Skeletal muscle tissue (tissue), 3 donors: ENCODE measurements at regions not wholly inside any gene's neighbourhood (a gene's known extent, or its start where the extent isn't known, plus 50 kb on each side); places are given as distances from the start of the nearest gene placed in this dataset.

Source experiments
- H3K27ac ChIP-seq: one replicate; pipeline ENCODE4 v1.7.0; 2013; ENCODE audit warnings: mild to moderate bottlenecking, low read depth, low read length, inconsistent platforms
- H3K27me3 ChIP-seq, 3 donors: one replicate each; pipeline ENCODE4 v1.7.0; 2013; ENCODE audit warnings: low read length in 3 of 3; ENCODE audit not compliant: control insufficient read depth in 3 of 3, insufficient read depth in 3 of 3
- H3K36me3 ChIP-seq, 3 donors: one replicate each; pipeline ENCODE4 v1.7.0; 2013; ENCODE audit warnings: low read length in 3 of 3; ENCODE audit not compliant: control insufficient read depth in 3 of 3, insufficient read depth in 3 of 3
- H3K4me1 ChIP-seq, 3 donors: one replicate each; pipeline ENCODE4 v1.7.0; 2013; ENCODE audit warnings: low read length in 3 of 3, mild to moderate bottlenecking in 3 of 3; ENCODE audit not compliant: control insufficient read depth in 3 of 3, insufficient read depth in 3 of 3
- H3K4me3 ChIP-seq, 3 donors: one replicate each; pipeline ENCODE4 v1.7.0; 2013; ENCODE audit warnings: low read length in 3 of 3
- H3K9ac ChIP-seq, 3 donors: one replicate each; pipeline ENCODE4 v1.7.0; 2013; ENCODE audit warnings: low read length in 3 of 3, mild to moderate bottlenecking in 3 of 3, moderate library complexity in 2 of 3, low read depth in 1 of 3
- H3K9me3 ChIP-seq, 3 donors: one replicate each; pipeline ENCODE4 v1.7.0; 2013; ENCODE audit warnings: low read length in 3 of 3; ENCODE audit not compliant: control insufficient read depth in 3 of 3
- donor health status: Osteomylitis.

DNA sequence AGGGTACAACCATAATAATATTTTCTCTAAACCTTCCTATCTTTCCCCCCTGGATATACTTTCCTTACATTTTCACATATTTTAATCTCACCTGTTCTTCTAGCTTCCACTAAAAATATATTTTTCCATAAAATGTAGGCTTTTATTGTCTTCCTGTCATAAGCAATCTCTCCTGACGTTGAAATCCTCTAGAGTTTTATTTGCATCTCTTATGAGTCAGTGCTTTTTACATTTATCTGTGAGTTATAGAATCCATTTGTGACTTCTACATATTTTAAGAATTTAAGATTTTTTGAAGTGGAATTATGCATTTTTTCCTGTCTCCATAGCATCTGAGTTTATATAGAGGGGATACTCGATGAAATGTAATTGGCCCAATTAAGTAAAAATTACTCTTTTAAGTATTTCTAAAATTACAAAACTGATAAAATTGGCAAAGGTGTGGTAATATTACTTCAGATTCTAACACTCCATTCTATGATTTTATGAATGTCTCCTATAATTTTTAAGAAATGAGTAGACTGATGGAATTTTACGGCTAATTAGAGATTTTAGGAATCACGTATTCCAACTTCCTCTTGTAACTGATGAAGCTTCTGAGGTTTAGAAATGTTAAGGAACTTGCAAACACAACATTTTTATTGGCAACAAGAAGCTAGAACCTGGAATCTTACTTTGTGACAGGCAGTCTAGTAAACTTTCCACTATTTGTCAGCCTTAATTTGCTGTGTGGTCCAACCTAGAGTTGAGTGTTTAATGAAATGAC, 422.9 kb upstream of the SEMA3A start:
- H3K4me1 ChIP-seq: no peaks in the 10 kb centered on the region
- H3K4me3 ChIP-seq: no peak overlapping the region
- no peaks in the 10 kb centered on the region for H3K27me3 ChIP-seq
- no peaks in the 10 kb centered on the region for H3K9me3 ChIP-seq
- H3K9ac ChIP-seq: no peak overlapping the region
- H3K36me3 ChIP-seq: no peaks in the 10 kb centered on the region
- no peak overlapping the region for H3K27ac ChIP-seq

DNA sequence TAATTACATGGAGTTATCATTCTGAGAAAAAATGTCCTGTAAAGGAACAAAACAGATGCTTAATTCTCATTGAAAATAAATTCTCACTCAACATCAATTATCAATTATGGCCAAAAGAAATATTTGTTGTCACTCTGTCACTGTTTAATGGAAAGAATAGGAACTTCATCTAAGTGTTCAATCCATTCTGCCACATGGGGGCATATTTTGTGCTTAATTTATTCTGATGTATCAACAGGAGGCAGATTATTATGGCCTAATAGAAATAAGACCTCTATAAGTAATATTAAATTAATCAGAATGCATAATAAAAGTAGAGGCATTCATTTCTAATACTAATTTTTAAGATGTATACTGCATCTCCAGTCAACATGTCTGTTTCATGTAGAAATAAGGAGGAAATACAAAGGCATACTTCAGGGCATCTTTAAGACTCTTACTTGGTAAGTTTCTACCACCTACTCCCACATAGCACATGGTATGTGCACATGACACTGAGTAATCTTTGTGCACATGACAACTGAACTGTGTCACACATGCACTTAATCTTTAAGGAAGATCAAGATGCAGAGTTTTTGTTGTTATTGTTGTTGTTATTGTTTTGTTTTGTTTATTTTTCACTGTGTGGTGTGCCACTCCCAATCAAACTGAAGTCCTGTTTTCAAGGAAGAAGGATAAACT, 420.4 kb upstream of the SEMA3A start:
- H3K27me3 ChIP-seq: no peaks in the 10 kb centered on the region
- H3K9me3 ChIP-seq: no peaks in the 10 kb centered on the region
- H3K9ac ChIP-seq: no peak overlapping the region
- no peak overlapping the region for H3K27ac ChIP-seq
- no peaks in the 10 kb centered on the region for H3K36me3 ChIP-seq
- H3K4me1 ChIP-seq: no peaks in the 10 kb centered on the region
- no peak overlapping the region for H3K4me3 ChIP-seq

- no peaks in the 10 kb centered on the region for H3K9me3 ChIP-seq
- no peak overlapping the region for H3K27ac ChIP-seq
- H3K36me3 ChIP-seq: no peaks in the 10 kb centered on the region
- no peak overlapping the region for H3K4me3 ChIP-seq
- H3K9ac ChIP-seq: no peak overlapping the region
- no peaks in the 10 kb centered on the region for H3K27me3 ChIP-seq
- no peaks in the 10 kb centered on the region for H3K4me1 ChIP-seq
Observed at GRCh38 chr7:84612981-84613681, 418.5 kb upstream of the SEMA3A start.

DNA sequence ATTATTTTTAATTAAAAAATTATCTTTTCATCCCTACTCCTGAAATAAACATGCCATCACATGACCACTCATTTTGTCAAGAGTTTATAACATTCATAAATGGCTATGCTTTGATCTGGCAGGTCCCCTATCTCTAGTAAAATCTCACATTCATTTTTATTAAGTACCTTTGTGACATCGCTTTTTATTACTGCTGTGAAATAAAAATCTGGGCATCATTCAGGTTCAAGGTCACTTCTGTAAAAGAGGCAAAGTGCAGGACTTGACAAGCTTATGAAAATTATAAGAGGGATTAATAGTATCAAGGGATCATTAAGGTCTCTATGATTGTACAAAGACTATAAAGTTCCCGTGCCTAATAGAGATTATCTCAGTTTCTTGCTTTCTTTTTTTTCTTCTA, 416.8 kb upstream of the SEMA3A start:
- H3K27me3 ChIP-seq: no peaks in the 10 kb centered on the region
- H3K9ac ChIP-seq: no peak overlapping the region
- H3K4me3 ChIP-seq: no peak overlapping the region
- no peaks in the 10 kb centered on the region for H3K4me1 ChIP-seq
- no peaks in the 10 kb centered on the region for H3K9me3 ChIP-seq
- no peaks in the 10 kb centered on the region for H3K36me3 ChIP-seq
- no peak overlapping the region for H3K27ac ChIP-seq

- Histone ChIP-seq H3K27ac (no peak overlapping the region), H3K9me3 (no peaks in the 10 kb centered on the region), H3K9ac (no peak overlapping the region), H3K4me3 (no peak overlapping the region), H3K27me3 (no peaks in the 10 kb centered on the region), H3K36me3 (no peaks in the 10 kb centered on the region), H3K4me1 (no peaks in the 10 kb centered on the region)
Observed at GRCh38 chr7:84610390-84610789, 415.8 kb upstream of the SEMA3A start.

DNA sequence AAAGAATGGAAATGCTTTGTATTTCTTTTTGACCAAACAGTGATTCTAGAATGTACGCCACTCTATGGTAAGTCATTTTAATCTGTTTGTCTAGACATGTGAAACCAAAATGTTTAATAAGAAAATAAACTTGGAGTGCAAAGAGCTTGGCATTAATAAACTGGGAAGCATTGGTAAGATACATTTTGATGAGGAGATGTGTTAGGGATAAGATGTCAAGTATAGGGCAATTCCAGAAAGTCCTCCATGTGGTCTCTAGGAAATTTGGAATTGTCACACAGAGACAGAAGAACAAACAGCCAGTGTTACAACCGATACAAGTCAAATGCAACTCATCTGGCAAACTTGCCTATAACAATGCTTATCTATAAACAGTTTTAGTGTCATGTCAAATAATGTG, 410.7 kb upstream of the SEMA3A start:
- Histone ChIP-seq H3K27me3 (no peaks in the 10 kb centered on the region), H3K4me3 (no peak overlapping the region), H3K36me3 (no peaks in the 10 kb centered on the region), H3K27ac (no peak overlapping the region), H3K4me1 (no peaks in the 10 kb centered on the region), H3K9ac (no peak overlapping the region), H3K9me3 (no peaks in the 10 kb centered on the region)

DNA sequence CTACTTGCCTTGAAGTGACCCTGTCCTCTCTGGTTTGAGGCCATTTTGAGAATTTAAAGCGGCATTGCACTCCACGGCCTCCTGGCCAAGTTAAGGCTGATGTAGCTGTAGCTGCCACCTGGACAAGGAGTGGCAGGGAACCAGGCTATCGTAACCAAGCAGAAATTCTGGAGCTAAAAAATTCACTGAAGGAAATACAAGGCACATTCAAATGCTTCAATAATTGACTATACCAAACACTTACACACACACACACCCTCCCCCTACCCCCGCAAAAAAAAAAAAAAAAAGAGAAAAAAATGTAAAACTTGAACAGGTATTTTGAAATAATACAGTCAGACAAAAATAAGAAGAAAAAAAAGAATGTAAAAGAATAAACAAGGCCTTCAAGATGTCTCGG, 409.0 kb upstream of the SEMA3A start:
- H3K36me3 ChIP-seq: no peaks in the 10 kb centered on the region

GRCh38 chr7:84595026-84595425, 400.4 kb upstream of the SEMA3A start:
- Histone ChIP-seq H3K9me3 (no peaks in the 10 kb centered on the region), H3K27me3 (no peaks in the 10 kb centered on the region), H3K27ac (no peak overlapping the region), H3K9ac (no peak overlapping the region), H3K4me3 (no peak overlapping the region), H3K4me1 (no peaks in the 10 kb centered on the region), H3K36me3 (no peaks in the 10 kb centered on the region)

More for the DNA sequence above, 409.0 kb upstream of the SEMA3A start:
- Histone ChIP-seq H3K27me3 (no peaks in the 10 kb centered on the region), H3K27ac (no peak overlapping the region), H3K4me1 (no peaks in the 10 kb centered on the region), H3K4me3 (no peak overlapping the region), H3K9me3 (no peaks in the 10 kb centered on the region), H3K9ac (no peak overlapping the region)

GRCh38 chr7:84591897-84592296, 397.3 kb upstream of the SEMA3A start:
- no peak overlapping the region for H3K9ac ChIP-seq
- no peak overlapping the region for H3K4me3 ChIP-seq
- H3K27ac ChIP-seq: no peak overlapping the region
- no peaks in the 10 kb centered on the region for H3K36me3 ChIP-seq
- no peaks in the 10 kb centered on the region for H3K27me3 ChIP-seq
- no peaks in the 10 kb centered on the region for H3K9me3 ChIP-seq
- H3K4me1 ChIP-seq: no peaks in the 10 kb centered on the region

- H3K4me1 ChIP-seq: no peaks in the 10 kb centered on the region
- H3K9me3 ChIP-seq: no peaks in the 10 kb centered on the region
- no peak overlapping the region for H3K4me3 ChIP-seq
- no peaks in the 10 kb centered on the region for H3K36me3 ChIP-seq
- H3K27me3 ChIP-seq: no peaks in the 10 kb centered on the region
- no peak overlapping the region for H3K27ac ChIP-seq
- no peak overlapping the region for H3K9ac ChIP-seq
Observed at GRCh38 chr7:84589012-84589411, 394.4 kb upstream of the SEMA3A start.
